ENCODE measurements at regions not wholly inside any gene's neighbourhood (a gene's known extent, or its start where the extent isn't known, plus 50 kb on each side); places are given as distances from the start of the nearest gene placed in this dataset.

GRCh38 chr10:131806146-131806545 lies 94.7 kb upstream of the PPP2R2D start:
- Histone ChIP-seq H3K27ac (no peak overlapping the region), H3K27me3 (no peaks in the 10 kb centered on the region), H3K9me3 (no peaks in the 10 kb centered on the region), H3K36me3 (replicated peaks in 1 of 2; ENCODE audit: insufficient read depth in 1 of 2, low read depth in 2 of 2) (no peaks in the 10 kb centered on the region), H3K4me3 (no peak overlapping the region), H3K4me1 (no peaks in the 10 kb centered on the region)
- intact Hi-C loops (cut with DNase I): no loop called here
- ATAC-seq: no peak
- no peak for DNase-seq
- WGBS, 2 donors: 74 to 77% methylated on average over 10 of the region's 10 CpGs
- no peak for TF ChIP-seq POLR2A (IDR thresholded peaks at IDR 0.05)
- TF ChIP-seq CTCF (IDR thresholded peaks at IDR 0.05): no peak

GRCh38 chr10:131806646-131807317 lies 94.0 kb upstream of the PPP2R2D start:
- Histone ChIP-seq H3K9me3 (no peaks in the 10 kb centered on the region), H3K4me1 (no peaks in the 10 kb centered on the region), H3K27ac (no peak overlapping the region), H3K36me3 (replicated peaks in 1 of 2; ENCODE audit: insufficient read depth in 1 of 2, low read depth in 2 of 2) (no peaks in the 10 kb centered on the region), H3K4me3 (no peak overlapping the region), H3K27me3 (no peaks in the 10 kb centered on the region)
- no peak for DNase-seq
- ATAC-seq: no peak
- intact Hi-C loops (cut with DNase I): no loop called here
- WGBS, 2 donors: 68 to 80% methylated on average over 17 to 24 of the region's 24 CpGs
- no peak for TF ChIP-seq POLR2A (IDR thresholded peaks at IDR 0.05)
- no peak for TF ChIP-seq CTCF (IDR thresholded peaks at IDR 0.05)

GRCh38 chr10:131808370-131808930 lies 92.4 kb upstream of the PPP2R2D start:
- no peaks in the 10 kb centered on the region for H3K27me3 ChIP-seq

GRCh38 chr10:131810036-131810804 lies 90.6 kb upstream of the PPP2R2D start:
- no peaks in the 10 kb centered on the region for H3K9me3 ChIP-seq
- no peaks in the 10 kb centered on the region for H3K36me3 ChIP-seq (replicated peaks in 1 of 2; ENCODE audit: insufficient read depth in 1 of 2, low read depth in 2 of 2)
- ATAC-seq (no peak), DNase-seq (no peak)
- WGBS, 2 donors: 68 to 69% methylated on average over 16 of the region's 16 CpGs
- TF ChIP-seq CTCF (IDR thresholded peaks at IDR 0.05): no peak
- no peak for TF ChIP-seq POLR2A (IDR thresholded peaks at IDR 0.05)
- H3K27me3 ChIP-seq: no peaks in the 10 kb centered on the region
- no peak overlapping the region for H3K4me3 ChIP-seq
- intact Hi-C loops (cut with DNase I): no loop called here
- H3K4me1 ChIP-seq: no peaks in the 10 kb centered on the region
- H3K27ac ChIP-seq: no peak overlapping the region

More at GRCh38 chr10:131808370-131808930, 92.4 kb upstream of the PPP2R2D start:
- Histone ChIP-seq H3K9me3 (no peaks in the 10 kb centered on the region), H3K36me3 (replicated peaks in 1 of 2; ENCODE audit: insufficient read depth in 1 of 2, low read depth in 2 of 2) (no peaks in the 10 kb centered on the region), H3K27ac (no peak overlapping the region), H3K4me1 (no peaks in the 10 kb centered on the region), H3K4me3 (no peak overlapping the region)
- whole genome bisulfite sequencing, 2 donors: 54 to 61% methylated on average over 10 of the region's 10 CpGs
- no peak for DNase-seq
- TF ChIP-seq CTCF (IDR thresholded peaks at IDR 0.05) (no peak), POLR2A (IDR thresholded peaks at IDR 0.05) (no peak)
- no peak for ATAC-seq
- intact Hi-C loops (cut with DNase I): no loop called here

Measured in body of pancreas (tissue), 4 donors.